Adipocyte (in vitro differentiated cells): ENCODE measurements at regions not wholly inside any gene's neighbourhood (a gene's known extent, or its start where the extent isn't known, plus 50 kb on each side); places are given as distances from the start of the nearest gene placed in this dataset.
"Not testable (repeated sequence)": the region's sequence is repeated elsewhere in the genome, so short reads cannot be mapped to it uniquely, and the experiment has no call there.

ENCODE experiments used
- DNase-seq: peaks from one replicate; pipeline ENCODE4 v3.0.0-alpha.2; 2015; ENCODE audit warnings: low read depth
- H3K27me3 ChIP-seq: replicated peaks from 2 replicates; pipeline ENCODE4 v1.7.0; 2013; ENCODE audit warnings: mild to moderate bottlenecking, low read length, moderate library complexity; ENCODE audit not compliant: control insufficient read depth, insufficient read depth
- H3K36me3 ChIP-seq: 2 replicates; pipeline ENCODE4 v1.7.0; 2013; ENCODE audit warnings: low read length, mild to moderate bottlenecking, moderate library complexity; ENCODE audit not compliant: control insufficient read depth, insufficient read depth, severe bottlenecking
- H3K4me1 ChIP-seq: 2 replicates; pipeline ENCODE4 v1.7.0; 2013; ENCODE audit warnings: mild to moderate bottlenecking, low read length, moderate library complexity; ENCODE audit not compliant: control insufficient read depth, insufficient read depth
- H3K4me3 ChIP-seq: 2 replicates; pipeline ENCODE4 v1.7.0; 2013; ENCODE audit warnings: mild to moderate bottlenecking, low read length, moderate library complexity
- H3K9ac ChIP-seq: 2 replicates; pipeline ENCODE4 v1.7.0; 2013; ENCODE audit warnings: mild to moderate bottlenecking, low read length, moderate library complexity
- H3K9me3 ChIP-seq: 2 replicates; pipeline ENCODE4 v1.7.0; 2013; ENCODE audit warnings: mild to moderate bottlenecking, low read length, moderate library complexity; ENCODE audit not compliant: control insufficient read depth

DNA sequence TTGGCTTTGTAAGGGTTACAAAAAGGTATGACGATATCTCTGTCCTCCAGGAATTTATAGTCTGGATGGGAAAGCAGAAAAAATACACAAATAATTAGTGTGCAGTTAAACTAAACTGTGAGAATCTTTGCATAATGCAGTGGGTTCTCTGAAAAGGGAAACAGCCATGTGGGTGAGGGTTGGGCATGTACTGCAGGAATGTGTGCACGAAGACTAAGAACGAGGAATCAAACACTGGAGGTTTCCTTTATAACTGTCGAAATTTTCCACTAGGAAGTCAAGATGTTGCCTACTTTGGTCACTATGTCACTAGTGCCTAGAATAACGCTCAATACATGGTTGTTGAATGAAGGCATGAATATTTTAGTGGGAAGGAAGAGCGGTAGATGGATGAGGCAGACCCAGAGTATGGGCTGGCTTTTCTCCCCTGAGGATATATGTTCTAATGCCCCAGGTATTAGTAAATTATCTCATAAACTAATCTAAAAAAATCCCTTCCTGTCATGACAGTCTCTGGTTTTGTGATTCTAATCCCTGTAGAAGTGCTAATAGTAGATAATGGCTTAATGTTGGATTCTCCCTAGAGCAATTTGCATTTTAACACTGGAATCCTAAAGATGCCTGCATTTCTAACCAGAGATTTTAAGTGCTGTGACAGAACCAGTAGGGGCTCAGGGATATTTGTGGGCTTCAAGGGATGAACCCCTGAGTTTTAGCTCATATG is 227.3 kb downstream of the NMUR2 start:
- no peak overlapping the region for H3K4me3 ChIP-seq
- H3K9me3 ChIP-seq = no peaks in the 10 kb centered on the region
- H3K27me3 ChIP-seq = no peaks in the 10 kb centered on the region
- no peak overlapping the region for H3K9ac ChIP-seq
- DNase-seq = no peak
- H3K4me1 ChIP-seq = no peaks in the 10 kb centered on the region
- H3K36me3 ChIP-seq = no peaks in the 10 kb centered on the region

- H3K36me3 ChIP-seq = no peaks in the 10 kb centered on the region
- H3K9ac ChIP-seq = no peak overlapping the region
- no peak overlapping the region for H3K4me3 ChIP-seq
- H3K9me3 ChIP-seq = no peaks in the 10 kb centered on the region
- H3K27me3 ChIP-seq = peaks cover 10% of the 10 kb centered on the region
- no peaks in the 10 kb centered on the region for H3K4me1 ChIP-seq
- no peak for DNase-seq
Observed at GRCh38 chr5:152171888-152172287, 233.2 kb downstream of the NMUR2 start.

GRCh38 chr5:152170350-152170749 is 234.7 kb downstream of the NMUR2 start:
- Histone ChIP-seq H3K9me3 (no peaks in the 10 kb centered on the region), H3K4me3 (no peak overlapping the region), H3K27me3 (peaks cover 10% of the 10 kb centered on the region), H3K36me3 (no peaks in the 10 kb centered on the region), H3K9ac (no peak overlapping the region), H3K4me1 (no peaks in the 10 kb centered on the region)
- DNase-seq = no peak

DNA sequence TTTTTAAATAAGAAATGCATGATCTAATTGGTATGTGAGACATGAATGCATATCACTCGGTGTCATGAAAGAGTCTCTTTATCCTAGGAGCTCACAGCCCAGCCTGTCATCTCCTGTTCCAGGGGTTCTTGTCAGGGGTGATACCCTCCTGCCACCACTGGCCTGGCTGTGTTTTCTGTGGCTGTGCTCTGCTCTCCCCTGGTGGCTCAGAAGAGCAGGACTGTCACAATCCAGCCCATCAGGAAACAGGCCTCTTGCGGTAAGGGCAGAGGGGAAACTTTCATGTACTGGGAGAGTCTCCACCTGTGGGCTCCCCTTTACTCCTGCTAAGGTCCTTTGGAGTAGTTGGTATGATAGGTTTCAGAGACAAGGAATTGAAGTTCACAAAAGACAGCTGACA is 240.2 kb upstream of the GLRA1 start:
- DNase-seq = no peak
- Histone ChIP-seq H3K4me3 (no peak overlapping the region), H3K27me3 (peaks cover 10% of the 10 kb centered on the region), H3K36me3 (no peaks in the 10 kb centered on the region), H3K4me1 (no peaks in the 10 kb centered on the region), H3K9ac (no peak overlapping the region), H3K9me3 (no peaks in the 10 kb centered on the region)

DNA sequence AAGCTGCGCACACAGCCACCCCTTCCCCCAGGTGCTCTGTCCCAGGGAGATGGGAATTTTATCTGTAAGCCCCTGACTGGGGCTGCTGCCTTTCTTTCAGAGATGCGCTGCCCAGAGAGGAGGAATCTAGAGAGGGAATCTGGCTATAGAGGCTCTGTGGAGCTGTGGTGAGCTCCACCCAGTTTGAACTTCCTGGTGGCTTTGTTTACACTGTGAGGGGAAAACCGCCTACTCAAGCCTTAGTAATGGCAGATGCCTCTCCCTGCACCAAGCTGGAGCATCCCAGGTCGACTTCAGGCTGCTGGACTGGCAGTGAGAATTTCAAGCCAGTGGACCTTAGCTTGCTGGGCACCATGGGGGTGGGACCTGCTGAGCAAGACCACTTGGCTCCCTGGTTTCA is 235.2 kb upstream of the GLRA1 start:
- not testable (repeated sequence) for H3K4me1 ChIP-seq, H3K36me3 ChIP-seq, H3K9me3 ChIP-seq, H3K9ac ChIP-seq, H3K27me3 ChIP-seq, H3K4me3 ChIP-seq, DNase-seq

- H3K27me3 ChIP-seq, H3K9me3 ChIP-seq, H3K9ac ChIP-seq, DNase-seq, H3K36me3 ChIP-seq, H3K4me3 ChIP-seq: not testable (repeated sequence)
- peaks cover 12% of the 10 kb centered on the region for H3K4me1 ChIP-seq
Observed at GRCh38 chr5:152154452-152154851, 229.8 kb upstream of the GLRA1 start.

GRCh38 chr5:152151940-152152339 is 227.3 kb upstream of the GLRA1 start:
- no peak for DNase-seq
- Histone ChIP-seq H3K9me3 (no peaks in the 10 kb centered on the region), H3K36me3 (no peaks in the 10 kb centered on the region), H3K27me3 (no peaks in the 10 kb centered on the region), H3K4me3 (no peak overlapping the region), H3K9ac (no peak overlapping the region), H3K4me1 (peaks cover 12% of the 10 kb centered on the region)

DNA sequence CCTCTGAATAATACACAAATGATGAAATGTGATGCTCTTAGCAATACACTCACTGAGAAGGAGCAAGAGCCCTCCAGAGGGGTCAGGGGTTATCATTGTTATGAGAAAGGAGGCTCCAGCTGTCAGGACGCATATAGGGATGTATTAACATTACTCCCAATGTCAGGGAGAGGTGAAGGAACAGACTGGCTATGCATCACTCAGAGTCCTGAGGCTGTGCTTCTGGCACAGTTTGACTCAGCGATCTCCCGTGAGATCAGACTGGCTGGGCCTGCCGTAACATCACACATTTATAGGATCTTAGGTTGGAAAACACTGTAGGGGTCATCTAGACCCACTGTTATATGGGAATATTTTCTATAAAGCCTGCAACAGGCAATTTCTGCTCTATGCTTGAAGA is 226.5 kb upstream of the GLRA1 start:
- no peaks in the 10 kb centered on the region for H3K36me3 ChIP-seq
- no peak overlapping the region for H3K4me3 ChIP-seq
- no peak for DNase-seq
- no peaks in the 10 kb centered on the region for H3K9me3 ChIP-seq
- H3K4me1 ChIP-seq = peaks cover 12% of the 10 kb centered on the region
- H3K9ac ChIP-seq = no peak overlapping the region
- H3K27me3 ChIP-seq = no peaks in the 10 kb centered on the region

DNA sequence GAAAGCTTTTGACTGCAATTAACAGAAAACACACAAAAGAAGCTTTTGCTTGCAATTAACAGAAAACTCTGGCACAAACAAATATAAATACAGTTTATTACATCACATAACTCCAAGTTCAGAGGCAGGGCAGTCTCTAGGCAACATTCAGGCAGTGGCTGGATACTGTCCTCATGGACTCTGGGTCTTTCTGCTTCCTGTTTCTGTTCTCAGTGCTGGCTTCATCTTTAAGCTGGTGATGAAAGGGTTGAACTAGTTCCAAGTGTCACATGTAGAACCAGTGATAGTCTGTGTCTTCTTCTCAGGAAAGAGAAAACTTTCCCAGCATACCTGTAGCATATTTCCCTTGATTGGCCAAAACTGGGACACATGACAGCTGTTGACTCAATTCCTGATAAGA is 222.6 kb upstream of the GLRA1 start:
- H3K4me3 ChIP-seq = no peak overlapping the region
- no peak for DNase-seq
- H3K9ac ChIP-seq = no peak overlapping the region
- H3K9me3 ChIP-seq = no peaks in the 10 kb centered on the region
- H3K27me3 ChIP-seq = no peaks in the 10 kb centered on the region
- no peaks in the 10 kb centered on the region for H3K36me3 ChIP-seq
- peaks cover 1% of the 10 kb centered on the region for H3K4me1 ChIP-seq

DNA sequence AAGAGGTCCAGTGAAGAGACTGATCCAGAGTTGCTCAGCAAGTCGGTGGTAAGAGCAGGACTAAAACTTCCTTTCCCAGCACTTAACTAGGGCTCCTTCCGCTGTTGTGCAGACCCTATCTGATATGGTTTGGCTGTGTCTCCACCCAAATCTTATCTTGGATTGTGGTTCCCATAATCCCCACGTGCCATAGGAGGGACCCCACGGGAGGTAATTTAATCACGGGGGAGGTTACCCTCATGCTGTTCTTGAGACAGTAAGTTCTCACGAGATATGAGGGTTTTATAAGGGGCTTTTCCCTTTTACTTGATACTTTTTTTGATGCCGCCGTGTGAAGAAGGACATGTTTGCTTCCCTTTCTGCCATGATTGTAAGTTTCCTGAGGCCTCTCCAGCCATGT is 221.9 kb upstream of the GLRA1 start:
- no peak for DNase-seq
- Histone ChIP-seq H3K9me3 (no peaks in the 10 kb centered on the region), H3K27me3 (no peaks in the 10 kb centered on the region), H3K4me1 (no peaks in the 10 kb centered on the region), H3K9ac (no peak overlapping the region), H3K4me3 (no peak overlapping the region), H3K36me3 (no peaks in the 10 kb centered on the region)

DNA sequence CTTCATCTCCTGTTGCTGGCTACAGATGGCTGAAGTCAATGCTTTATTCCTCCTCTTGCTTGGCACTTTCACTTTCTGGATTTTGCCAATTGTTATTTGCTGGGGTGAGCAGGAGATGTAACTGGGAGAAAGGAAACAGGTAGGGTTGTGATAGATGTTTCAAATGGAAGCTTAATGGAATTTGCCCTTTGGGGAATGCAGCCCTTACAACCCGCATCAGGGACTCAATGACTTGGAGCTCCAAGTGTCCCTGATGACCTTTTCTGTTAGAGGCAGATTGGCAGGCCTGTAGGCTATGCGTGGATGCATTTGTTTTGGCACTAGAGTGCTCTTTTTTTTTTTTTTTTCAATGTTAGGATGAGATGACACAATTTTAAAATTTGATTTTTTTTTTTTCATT is 219.9 kb upstream of the GLRA1 start:
- Histone ChIP-seq H3K36me3 (no peaks in the 10 kb centered on the region), H3K9me3 (no peaks in the 10 kb centered on the region), H3K27me3 (no peaks in the 10 kb centered on the region), H3K9ac (no peak overlapping the region), H3K4me1 (peaks cover 11% of the 10 kb centered on the region), H3K4me3 (no peak overlapping the region)
- no peak for DNase-seq

GRCh38 chr5:152144030-152144429 is 219.4 kb upstream of the GLRA1 start:
- no peak overlapping the region for H3K4me3 ChIP-seq
- H3K4me1 ChIP-seq = peaks cover 11% of the 10 kb centered on the region
- no peak for DNase-seq
- H3K9me3 ChIP-seq = no peaks in the 10 kb centered on the region
- H3K36me3 ChIP-seq = no peaks in the 10 kb centered on the region
- no peak overlapping the region for H3K9ac ChIP-seq
- H3K27me3 ChIP-seq = no peaks in the 10 kb centered on the region
